GM12878 (cell line): ENCODE measurements at regions not wholly inside any gene's neighbourhood (a gene's known extent, or its start where the extent isn't known, plus 50 kb on each side); places are given as distances from the start of the nearest gene placed in this dataset.

Source experiments
- ATAC-seq: fragments of 200-7000 bp; cut with Tn5 transposase; 3 replicates; pipeline ENCODE4 v1.9.1; 2020; ENCODE audit warnings: mild to moderate bottlenecking, moderate library complexity
- BruUV-seq: library from RNA; stranded (reverse); fragments of 400-500 nt; replicated peaks from 2 replicates; lab custom pipeline; 2021; lab: Mats Ljungman, UMichigan
- CTCF ChIA-PET: fragments of 300-600 bp; sonication (Branson Sonifier 250); formaldehyde crosslinking; extraction: SDS; loops from one replicate; lab custom pipeline; 2021; ENCODE audit warnings: inconsistent platforms; lab: Yijun Ruan, JAX
- POLR2A ChIA-PET: fragments of 350-600 bp; formaldehyde crosslinking; extraction: SDS; loops from one replicate; lab custom pipeline; 2021; ENCODE audit warnings: inconsistent platforms; lab: Charles Lee
- RAD21 ChIA-PET: fragments of 300-600 bp; sonication (Branson Sonifier 250); formaldehyde crosslinking; loops from one replicate; lab custom pipeline; 2023; ENCODE audit warnings: antibody characterized with exemption; ENCODE audit not compliant: unreplicated experiment; lab: Charles Lee
- SMC1A ChIA-PET: fragments of 300-600 bp; sonication (Branson Sonifier 250); formaldehyde crosslinking; loops from one replicate; lab custom pipeline; 2023; ENCODE audit not compliant: unreplicated experiment, uncharacterized antibody; lab: Charles Lee
- DNase-seq: peaks from one replicate; pipeline ENCODE4 v3.0.0-alpha.2; 2011; ENCODE audit warnings: low read depth, low spot score
- FAIRE-seq: peaks from 3 replicates; lab custom pipeline; 2011; peaks lifted over from hg19 to GRCh38; lab: Jason Lieb, UNC
- H2AFZ ChIP-seq: 2 replicates; pipeline ENCODE4 v1.6.0; 2011; ENCODE audit warnings: low read depth, low read length, control low read depth; ENCODE audit not compliant: control insufficient read depth
- H3K27ac ChIP-seq: 2 replicates; pipeline ENCODE4 v1.5.1; 2011; ENCODE audit warnings: control low read depth; ENCODE audit not compliant: control insufficient read depth, insufficient read depth
- H3K27me3 ChIP-seq, 2 experiments: replicated peaks in 1 of 2; 2 replicates each; pipeline versions ENCODE4 v1.6.0 to v1.6.1; 2011; ENCODE audit warnings: low read length in 1 of 2; ENCODE audit not compliant: control insufficient read depth in 2 of 2, insufficient read depth in 2 of 2
- H3K36me3 ChIP-seq, 2 experiments: 2 replicates each; pipeline ENCODE4 v1.5.1; 2011; ENCODE audit warnings: low read length in 1 of 2; ENCODE audit not compliant: control insufficient read depth in 2 of 2, insufficient read depth in 2 of 2
- H3K4me1 ChIP-seq: 2 replicates; pipeline ENCODE4 v1.6.1; 2011; ENCODE audit warnings: mild to moderate bottlenecking, low read length, moderate library complexity, mixed read lengths; ENCODE audit not compliant: control insufficient read depth, insufficient read depth
- H3K4me2 ChIP-seq: 2 replicates; pipeline ENCODE4 v1.6.0; 2011; ENCODE audit warnings: control low read depth; ENCODE audit not compliant: control insufficient read depth, insufficient read depth
- H3K4me3 ChIP-seq: fragments of 200-600 bp; sonication (generic); 2 replicates; pipeline ENCODE4 v1.5.1; 2016
- H3K79me2 ChIP-seq: 2 replicates; pipeline ENCODE4 v1.6.0; 2011; ENCODE audit warnings: low read length; ENCODE audit not compliant: control insufficient read depth, insufficient read depth
- H3K9ac ChIP-seq: 2 replicates; pipeline ENCODE4 v1.8.0; 2011; ENCODE audit warnings: low read length, control low read depth, mixed read lengths; ENCODE audit not compliant: control insufficient read depth, insufficient read depth
- H3K9me3 ChIP-seq: replicated peaks from 3 replicates; pipeline ENCODE4 v1.5.1; 2011; ENCODE audit warnings: mild to moderate bottlenecking, low read length; ENCODE audit not compliant: control insufficient read depth, insufficient read depth
- H4K20me1 ChIP-seq: 2 replicates; pipeline ENCODE4 v1.6.0; 2011; ENCODE audit not compliant: control insufficient read depth, insufficient read depth
- BMI1 ChIP-seq: fragments of 450-650 bp; IDR thresholded peaks from 2 replicates; pipeline ENCODE4 v1.6.1; 2016; ENCODE audit warnings: mild to moderate bottlenecking, moderate library complexity, borderline replicate concordance
- CHD1 ChIP-seq: IDR thresholded peaks from 2 replicates; pipeline ENCODE4 v1.6.1; 2012; ENCODE audit warnings: low read depth, low read length, improper control_type of control experiment
- CHD2 ChIP-seq: IDR thresholded peaks from 2 replicates; pipeline ENCODE4 v1.6.1; 2011; ENCODE audit warnings: low read depth, low read length, improper control_type of control experiment, borderline replicate concordance
- CHD4 ChIP-seq: fragments of 200-600 bp; sonication (generic); IDR thresholded peaks from 2 replicates; pipeline ENCODE4 v1.6.1; 2016; ENCODE audit warnings: mild to moderate bottlenecking
- ELK1 ChIP-seq: IDR thresholded peaks from 2 replicates; pipeline ENCODE4 v1.6.1; 2012; ENCODE audit warnings: low read depth, low read length, improper control_type of control experiment
- EZH2 ChIP-seq: IDR thresholded peaks from 2 replicates; pipeline ENCODE4 v1.6.1; 2012; ENCODE audit warnings: low read depth, mild to moderate bottlenecking, control low read depth, inconsistent platforms, low read length, borderline replicate concordance; ENCODE audit not compliant: control insufficient read depth
- MXI1 ChIP-seq: fragments of 150-350 bp; IDR thresholded peaks from 2 replicates; pipeline ENCODE4 v1.6.1; 2011; ENCODE audit warnings: low read depth, mild to moderate bottlenecking, inconsistent platforms, low read length, improper control_type of control experiment
- PKNOX1 ChIP-seq: fragments of 450-650 bp; IDR thresholded peaks from 2 replicates; pipeline ENCODE4 v1.6.1; 2016; ENCODE audit warnings: mild to moderate bottlenecking
- RAD21 ChIP-seq: IDR thresholded peaks from 2 replicates; pipeline ENCODE4 v1.6.1; 2011; ENCODE audit warnings: mild to moderate bottlenecking, low read depth, low read length, moderate library complexity; ENCODE audit not compliant: insufficient read depth
- RAD51 ChIP-seq: fragments of 450-650 bp; IDR thresholded peaks from 2 replicates; pipeline ENCODE4 v1.6.1; 2016; ENCODE audit warnings: moderate library complexity, mild to moderate bottlenecking, inconsistent platforms
- RCOR1 ChIP-seq: conservative IDR thresholded peaks from 2 replicates; pipeline ENCODE4 v1.6.1; 2012; ENCODE audit warnings: low read depth, low read length, improper control_type of control experiment
- RFX5 ChIP-seq: IDR thresholded peaks from 2 replicates; pipeline ENCODE4 v1.6.1; 2011; ENCODE audit warnings: low read depth, low read length, improper control_type of control experiment
- RUNX3 ChIP-seq: IDR thresholded peaks from 2 replicates; pipeline ENCODE4 v1.6.1; 2012; ENCODE audit warnings: low read length, inconsistent platforms
- SUPT20H ChIP-seq: IDR thresholded peaks from 2 replicates; pipeline ENCODE4 v1.6.1; 2011; ENCODE audit warnings: low read depth, mild to moderate bottlenecking, low read length, moderate library complexity, borderline replicate concordance; ENCODE audit not compliant: control insufficient read depth
- TAF1 ChIP-seq: IDR thresholded peaks from 2 replicates; pipeline ENCODE4 v1.6.1; 2011; ENCODE audit warnings: mild to moderate bottlenecking, low read depth, low read length, borderline replicate concordance
- ZBED1 ChIP-seq: IDR thresholded peaks from 2 replicates; pipeline ENCODE4 v1.6.1; 2016; ENCODE audit warnings: borderline replicate concordance
- ZNF217 ChIP-seq: fragments of 450-650 bp; IDR thresholded peaks from 2 replicates; pipeline ENCODE4 v1.6.1; 2017; ENCODE audit warnings: antibody characterized with exemption, mild to moderate bottlenecking
- WGBS: methylation state at CpG from one replicate; pipeline ENCODE4 v1.1.6; 2016; ENCODE audit warnings: low lambda C conversion rate; ENCODE audit not compliant: insufficient replicate concordance, insufficient coverage; ENCODE audit errors: missing lambda C conversion rate; 5-methylcytosine and 5-hydroxymethylcytosine counted together
- in situ Hi-C: fragments of 300-500 bp; cut with MboI; formaldehyde crosslinking; loops from 9 replicates; pipeline ENCODE4 v1.14.3; 2018; ENCODE audit warnings: mixed read lengths
- intact Hi-C: fragments of 100-400 bp; cut with micrococcal nuclease; formaldehyde crosslinking; loops from one replicate; pipeline ENCODE4 v1.14.2; 2022; ENCODE audit not compliant: unreplicated experiment

GRCh38 chr1:172971241-172971640, 79.5 kb downstream of the TNFSF18 start:
- no peak overlapping the region for H2AFZ ChIP-seq
- ChIA-PET SMC1A (no interaction called here), CTCF (no interaction called here), POLR2A (no interaction called here), RAD21 (no interaction called here)
- ATAC-seq (no peak), DNase-seq (no peak), FAIRE-seq (no peak)
- intact Hi-C loops, result no loop called here
- no peaks in the 10 kb centered on the region for H4K20me1 ChIP-seq
- H3K79me2 ChIP-seq, result no peaks in the 10 kb centered on the region
- TF ChIP-seq CHD4 (no peak), RAD21 (no peak), ZBED1 (no peak), RFX5 (no peak), PKNOX1 (no peak), BMI1 (no peak), EZH2 (no peak), CHD1 (no peak), RUNX3 (no peak), RCOR1 (no peak), RAD51 (no peak), ZNF217 (no peak), MXI1 (no peak), CHD2 (no peak), TAF1 (no peak), ELK1 (no peak), SUPT20H (no peak)
- H3K4me1 ChIP-seq, result no peaks in the 10 kb centered on the region
- peaks cover 2% of the 10 kb centered on the region in 2 experiments; a peak in 2 of 4 replicates for H3K27me3 ChIP-seq
- H3K36me3 ChIP-seq, result no peaks in the 10 kb centered on the region
- no peak overlapping the region for H3K4me2 ChIP-seq
- no peak overlapping the region for H3K27ac ChIP-seq
- in situ Hi-C loops, result no loop called here
- WGBS, result 19% methylated on average over 4 of the region's 4 CpGs
- no peaks in the 10 kb centered on the region for H3K9me3 ChIP-seq
- H3K4me3 ChIP-seq, result no peak overlapping the region
- no peak overlapping the region for H3K9ac ChIP-seq
- no TSS peak for BruUV-seq
